NCI-H2227 (cell line): ENCODE measurements at regions not wholly inside any gene's neighbourhood (a gene's known extent, or its start where the extent isn't known, plus 50 kb on each side); places are given as distances from the start of the nearest gene placed in this dataset.
"Not testable (repeated sequence)": the region's sequence is repeated elsewhere in the genome, so short reads cannot be mapped to it uniquely, and the experiment has no call there.

ENCODE experiments used
- DNase-seq: peaks from one replicate; lab custom pipeline; 2025; ENCODE audit not compliant: unreplicated experiment; lab: John Stamatoyannopoulos, UW

DNA sequence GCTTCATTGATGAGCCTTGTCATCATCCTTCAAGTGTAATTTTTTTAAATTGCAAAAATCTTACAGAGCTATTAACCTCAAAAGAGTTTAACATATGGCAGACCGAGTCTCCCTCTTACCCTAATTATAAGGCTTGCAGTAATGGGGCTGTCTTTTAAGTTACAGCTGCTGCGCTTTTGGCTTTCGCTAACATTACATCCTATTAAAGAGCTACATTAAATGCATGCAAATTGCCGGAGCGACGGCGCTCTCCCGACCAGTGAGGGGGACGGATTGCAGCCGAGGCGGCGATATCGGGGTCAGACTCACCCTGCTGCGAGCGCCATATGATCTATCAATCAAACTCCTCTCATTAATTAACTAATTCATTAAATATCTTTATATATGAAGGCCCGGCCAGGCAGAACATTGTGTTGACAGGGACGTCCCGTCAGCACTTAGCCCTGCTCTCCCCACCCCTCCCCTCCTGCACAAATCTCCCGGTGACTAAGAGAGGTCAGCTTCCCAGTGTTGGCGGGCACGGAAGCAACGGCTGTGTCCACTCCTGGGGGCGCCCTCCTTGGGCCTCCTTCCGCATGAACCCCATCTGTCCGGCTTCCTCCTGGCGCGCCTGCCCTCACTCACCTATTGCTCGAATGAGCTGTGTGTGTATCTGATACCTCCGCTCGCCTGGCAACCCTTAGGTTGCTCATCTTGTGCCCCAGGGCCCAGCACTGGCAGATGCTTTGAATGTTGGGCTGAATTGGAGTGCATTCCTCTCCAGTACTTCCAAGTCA lies 156.0 kb upstream of the CADM1 start:
- peak; percentile 30 for DNase-seq

DNA sequence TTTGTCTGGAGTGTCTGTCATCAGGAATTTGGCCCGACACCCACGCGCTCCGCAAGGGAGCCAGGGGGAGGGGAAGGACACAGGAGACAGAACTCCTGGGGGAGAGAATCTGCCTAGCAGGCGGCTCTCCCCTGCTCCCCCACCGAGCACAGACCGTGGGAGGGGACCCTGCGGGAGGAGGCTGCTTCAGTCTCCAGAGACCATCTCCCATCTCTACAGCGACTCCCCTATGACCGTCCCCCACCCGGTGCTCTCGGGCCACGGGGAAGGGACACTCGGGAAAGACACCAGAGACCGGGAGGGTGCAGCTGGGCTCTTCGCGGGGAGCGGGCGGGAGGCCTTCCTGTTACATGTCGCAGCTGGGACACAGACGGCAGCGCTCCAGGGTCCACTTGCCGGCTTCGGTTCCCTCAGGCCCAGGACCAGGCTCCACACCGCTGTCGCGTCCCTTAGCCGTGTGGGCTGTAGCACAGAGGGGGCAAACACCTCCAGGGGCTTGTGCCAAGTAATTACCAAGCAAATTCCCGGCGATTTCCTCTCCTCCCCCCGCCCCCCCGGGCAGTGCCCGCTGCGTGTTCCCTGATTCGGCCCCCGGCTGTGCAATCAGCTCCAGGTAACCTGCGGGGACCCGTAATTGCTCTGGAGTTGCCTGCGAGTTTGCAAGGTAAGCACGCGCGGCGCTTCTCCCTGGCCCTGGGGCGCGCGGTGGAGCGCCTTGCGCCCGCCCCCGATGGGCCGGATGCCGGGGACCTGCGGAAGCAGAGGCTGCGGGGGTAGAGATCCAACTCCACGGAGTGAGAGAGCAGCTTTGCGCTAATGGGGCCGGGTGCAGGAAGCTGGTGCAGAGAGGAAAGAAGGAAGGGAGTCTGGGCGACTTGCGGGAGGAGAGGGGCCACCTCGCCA lies 155.1 kb upstream of the CADM1 start:
- peak; percentile 52 for DNase-seq

DNA sequence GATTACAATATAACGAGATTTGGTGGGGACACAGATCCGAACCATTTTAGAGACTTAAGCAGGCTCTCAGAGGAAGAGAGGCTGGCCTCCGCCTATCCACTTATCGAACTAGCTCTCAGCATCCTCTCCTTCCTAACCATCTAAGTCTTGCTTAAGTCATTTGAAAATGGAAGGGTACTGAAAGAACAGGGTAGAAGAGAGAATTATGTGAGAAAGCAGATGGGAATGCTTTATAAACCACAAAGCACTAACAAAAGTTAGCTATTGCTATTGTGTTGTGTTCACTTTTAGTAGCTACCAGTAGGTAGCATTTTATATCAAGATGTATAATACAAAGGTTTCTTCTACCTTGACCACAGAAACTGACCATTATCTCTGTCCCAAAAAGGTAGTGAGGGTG lies 153.4 kb upstream of the CADM1 start:
- no peak for DNase-seq

DNA sequence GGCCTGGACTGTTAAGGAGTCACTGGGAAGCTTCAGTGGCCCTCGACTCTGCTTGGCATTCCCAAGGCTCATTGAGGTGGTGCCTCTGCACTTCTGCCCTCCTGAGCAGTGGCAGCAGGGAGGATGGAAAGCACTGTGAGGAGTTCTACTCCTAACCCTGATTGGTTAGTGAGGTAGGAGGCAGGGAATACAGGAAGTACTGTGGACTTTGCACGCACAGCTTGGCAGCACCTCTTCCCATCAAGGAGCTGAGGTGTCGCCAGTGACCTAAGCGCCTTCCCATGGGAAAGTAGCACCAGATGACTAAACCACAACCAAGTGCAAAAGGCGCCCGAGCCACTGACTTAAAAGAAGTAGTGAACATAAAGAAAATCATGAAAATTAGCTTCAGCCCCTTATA lies 152.5 kb upstream of the CADM1 start:
- no peak for DNase-seq

DNA sequence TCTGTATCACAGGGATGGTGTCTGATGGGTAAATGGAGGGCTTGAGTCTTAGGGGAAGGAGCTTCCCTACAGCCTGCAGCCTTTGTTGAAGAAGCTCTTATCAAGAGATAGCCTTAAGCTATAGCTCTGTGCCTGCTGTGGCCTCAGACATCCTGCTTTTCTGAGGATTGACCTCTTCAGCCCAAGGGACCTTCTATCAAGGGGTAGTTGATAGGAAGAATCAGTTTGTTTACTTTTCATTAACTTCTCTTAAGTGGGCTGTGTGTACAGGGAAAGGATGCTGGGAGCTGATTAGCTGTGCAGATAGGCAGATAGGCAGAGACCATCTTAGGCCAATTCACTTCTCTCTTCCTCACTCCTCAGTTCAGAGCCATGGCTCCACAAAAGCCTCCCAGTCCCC lies 151.8 kb upstream of the CADM1 start:
- DNase-seq = no peak

DNA sequence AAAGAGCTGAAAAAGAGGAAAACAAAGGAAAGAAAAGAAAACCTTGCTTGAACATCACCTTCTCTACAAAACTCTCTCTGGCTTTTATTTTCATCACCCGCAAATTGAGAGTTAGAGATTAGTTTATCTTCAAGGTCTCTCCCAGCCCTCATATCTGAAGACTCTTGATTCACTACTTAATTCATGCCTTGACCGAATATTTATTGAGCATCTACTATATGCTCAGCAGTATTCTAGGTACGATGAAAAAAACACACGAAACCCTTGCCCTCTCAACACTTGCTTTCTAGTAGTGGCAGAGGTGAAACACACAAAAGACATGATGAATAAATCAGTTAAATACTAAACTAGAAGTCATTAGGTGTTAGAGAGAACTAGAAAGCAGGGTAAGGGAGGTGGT lies 150.6 kb upstream of the CADM1 start:
- no peak for DNase-seq

DNA sequence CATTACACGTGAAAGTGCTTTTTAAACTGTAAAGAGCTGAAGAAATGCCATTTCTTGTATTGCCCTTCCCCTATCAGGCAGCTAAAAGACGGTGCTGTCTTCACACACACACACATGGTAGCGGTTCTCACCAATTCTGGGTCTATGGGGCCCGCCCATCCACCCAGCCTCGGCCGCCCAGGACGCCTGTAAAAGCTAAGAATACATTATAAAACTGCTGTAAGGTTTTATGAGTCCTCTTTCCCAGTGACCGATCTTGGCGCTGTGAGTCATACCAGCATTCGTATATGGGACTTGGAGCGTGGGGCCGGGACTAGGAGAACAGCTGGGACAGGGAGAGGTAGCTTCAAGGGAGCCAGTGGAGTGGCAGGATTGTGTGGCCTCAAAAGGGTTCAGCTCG lies 149.7 kb upstream of the CADM1 start:
- DNase-seq = no peak

DNA sequence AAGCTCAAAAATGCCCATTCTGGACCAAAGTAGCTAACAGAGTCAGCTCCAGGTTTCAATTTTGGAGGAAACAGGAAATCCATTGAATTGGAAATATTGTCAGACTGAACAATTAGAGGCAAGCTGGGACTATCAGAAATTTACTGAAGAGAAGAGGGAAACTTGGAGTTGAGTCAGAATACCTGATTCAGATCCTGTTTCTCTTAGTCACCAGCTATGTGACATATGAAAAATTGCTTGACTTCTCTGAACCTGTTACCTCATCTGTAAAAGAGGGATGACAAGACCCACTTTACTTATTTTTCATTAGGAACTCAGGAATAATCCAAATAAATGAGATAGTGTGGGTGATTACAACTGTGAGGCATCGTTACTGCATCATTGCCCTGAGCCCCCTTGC lies 148.9 kb upstream of the CADM1 start:
- no peak for DNase-seq

DNA sequence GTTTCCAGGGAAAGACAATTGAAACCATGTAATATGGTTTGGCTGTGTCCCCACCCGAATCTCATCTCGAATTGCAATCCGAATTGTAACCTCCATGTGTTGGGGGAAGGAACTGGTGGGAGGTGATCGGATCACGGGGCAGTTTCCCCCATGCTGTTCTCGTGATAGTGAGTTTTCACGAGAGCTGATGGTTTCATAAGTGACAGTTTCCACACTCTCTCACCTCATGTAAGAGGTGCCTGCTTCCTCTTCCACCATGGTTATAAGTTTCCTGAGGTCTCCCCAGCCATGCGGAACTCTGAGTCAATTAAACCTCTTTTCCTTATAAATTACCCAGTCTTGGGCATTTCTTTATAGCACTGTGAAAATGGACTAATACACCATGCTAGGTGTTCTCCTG lies 148.3 kb upstream of the CADM1 start:
- no peak for DNase-seq

DNA sequence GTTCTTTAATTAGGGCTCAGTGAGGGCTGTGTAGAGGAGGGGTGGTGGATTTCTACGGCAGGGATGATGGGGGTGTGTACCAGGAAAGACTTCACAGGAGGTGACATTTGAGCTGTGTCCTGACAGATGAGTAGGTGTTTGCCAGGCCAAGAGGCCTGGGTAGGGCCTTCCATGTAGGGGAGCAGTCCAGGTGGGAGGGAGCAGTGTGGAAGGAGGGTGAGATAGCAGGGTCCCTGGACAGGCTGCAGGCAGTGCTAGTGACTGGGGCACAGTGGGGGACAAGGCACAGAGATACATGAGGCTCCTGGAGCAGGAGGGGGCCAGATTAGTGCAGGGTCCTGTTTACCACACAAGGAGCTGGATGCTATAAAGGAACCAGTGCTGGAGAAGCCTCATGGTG lies 147.9 kb upstream of the CADM1 start:
- DNase-seq = no peak

DNA sequence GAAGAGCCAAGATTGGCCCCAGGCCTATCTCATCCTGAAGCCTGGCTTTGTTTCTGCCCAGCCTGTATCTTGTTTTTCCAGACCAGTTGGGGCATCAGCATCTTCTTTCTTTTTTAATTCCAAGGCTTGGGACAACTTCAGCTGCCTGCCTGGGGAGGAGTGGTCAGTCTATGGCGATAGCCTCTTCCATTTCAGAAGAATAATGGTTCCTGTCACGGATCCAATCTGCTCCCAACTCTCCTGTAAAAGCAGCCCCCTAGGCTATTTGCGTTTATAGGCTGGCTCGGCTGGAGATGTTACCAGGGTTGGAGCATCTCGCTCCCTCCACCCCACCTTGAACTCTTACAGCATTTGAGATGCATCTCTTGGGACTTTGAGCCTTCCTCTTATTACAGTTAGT lies 145.2 kb upstream of the CADM1 start:
- no peak for DNase-seq

DNA sequence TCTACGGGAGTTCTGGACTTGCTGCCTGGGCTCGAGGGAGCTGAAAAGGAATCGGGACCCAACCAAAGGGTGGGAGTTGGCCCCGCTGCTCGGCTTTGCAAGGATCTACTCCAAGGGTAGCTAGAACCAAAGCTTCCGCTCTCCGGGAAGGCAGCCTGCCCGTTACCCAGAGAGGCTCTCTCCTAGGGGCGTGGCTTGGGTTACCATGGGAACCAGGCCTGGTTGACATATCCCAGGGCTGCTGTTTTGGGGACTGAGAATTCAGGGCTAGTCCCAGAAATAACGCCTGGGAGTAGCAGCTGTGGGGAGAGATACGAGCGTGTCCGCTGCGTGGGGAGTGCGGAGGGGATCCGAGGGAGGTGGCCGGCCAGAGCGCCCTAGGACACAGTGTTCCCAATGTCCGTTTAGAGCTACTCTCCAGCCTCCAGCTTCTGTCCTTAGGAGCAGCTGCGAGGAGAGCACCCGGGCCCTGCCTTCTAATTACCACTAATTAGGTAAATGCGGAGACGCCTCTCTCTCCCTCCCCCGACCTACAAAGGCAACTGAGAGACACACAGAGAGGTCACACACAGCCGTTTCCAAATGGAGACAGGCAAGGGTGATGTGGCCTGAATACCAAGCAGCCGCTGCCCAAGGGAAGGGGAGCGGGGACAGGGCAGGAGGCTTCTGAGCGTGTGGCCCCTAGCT lies 141.6 kb upstream of the CADM1 start:
- peak; percentile 1 for DNase-seq

DNA sequence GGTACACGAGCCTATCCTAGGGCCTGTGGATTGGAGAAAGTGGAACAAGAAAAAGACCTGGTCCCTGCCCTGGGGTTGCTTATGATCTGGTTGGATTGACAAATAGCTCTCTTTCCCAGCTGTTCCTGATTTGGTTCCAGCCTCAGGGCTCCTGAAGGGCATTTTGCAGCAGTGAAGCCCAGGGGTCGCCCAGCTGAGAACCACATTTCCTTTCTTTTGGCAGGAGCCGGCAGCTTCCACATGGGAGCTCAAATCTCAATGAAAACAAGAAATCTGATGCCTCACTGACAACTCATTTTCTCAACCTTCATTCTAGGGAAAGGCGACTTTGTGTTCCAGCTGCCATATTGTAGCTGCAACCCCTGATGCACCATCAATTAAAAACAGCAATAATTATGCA lies 140.6 kb upstream of the CADM1 start:
- DNase-seq = no peak

DNA sequence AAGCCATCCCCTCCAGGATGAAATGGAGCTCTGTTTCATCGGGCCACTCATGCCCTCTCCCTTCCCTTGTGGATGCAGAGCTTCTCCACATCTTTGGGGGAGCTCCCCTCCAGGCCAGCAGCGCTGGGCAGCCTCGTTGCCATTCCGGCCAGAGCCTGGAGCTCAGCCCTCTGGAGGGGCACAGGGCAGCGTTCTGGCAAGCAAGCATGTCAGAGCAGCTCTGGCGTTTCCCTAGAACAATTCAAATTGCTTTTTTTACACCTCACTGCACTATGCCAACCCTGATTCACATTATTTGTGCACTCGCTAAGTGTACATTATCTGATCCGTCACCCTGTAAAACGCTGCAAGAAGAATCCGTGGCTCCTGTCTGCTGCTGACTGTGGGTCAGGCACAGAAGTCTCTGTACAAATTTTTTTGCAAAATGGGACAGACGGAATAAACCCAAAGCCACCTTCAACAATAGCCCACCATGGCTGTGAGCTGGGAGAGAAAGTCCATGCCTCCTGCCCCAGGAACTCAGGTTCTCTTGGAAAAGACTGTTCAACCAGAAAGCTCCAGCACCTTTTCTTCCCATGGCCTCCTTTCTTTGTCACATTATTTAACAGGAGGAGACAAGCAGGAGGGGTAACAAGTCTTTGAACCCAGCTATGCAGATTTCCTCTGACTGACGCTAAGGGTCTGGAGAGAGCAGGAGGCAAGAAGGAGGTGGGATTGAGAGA lies 139.5 kb upstream of the CADM1 start:
- DNase-seq = no peak

DNA sequence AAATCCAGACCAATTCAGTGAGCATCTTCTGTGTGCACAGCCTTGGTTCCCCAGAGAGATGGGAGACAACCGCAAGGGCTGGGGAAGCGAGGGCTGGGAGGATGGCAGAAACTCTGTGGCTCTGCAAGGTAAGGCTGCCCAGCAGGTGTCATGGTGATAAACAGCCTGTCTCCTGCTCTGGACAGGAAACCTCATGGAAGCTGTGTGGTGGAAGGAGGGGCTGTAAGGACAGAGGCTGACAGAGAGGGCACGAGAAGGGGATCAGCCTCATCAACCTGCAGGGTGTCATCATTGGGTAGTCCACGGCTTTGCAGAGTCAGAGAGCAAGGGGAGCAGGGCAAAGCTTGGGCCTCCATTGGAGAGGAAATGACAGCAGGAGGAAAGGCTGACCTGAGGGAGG lies 138.4 kb upstream of the CADM1 start:
- DNase-seq = no peak

DNA sequence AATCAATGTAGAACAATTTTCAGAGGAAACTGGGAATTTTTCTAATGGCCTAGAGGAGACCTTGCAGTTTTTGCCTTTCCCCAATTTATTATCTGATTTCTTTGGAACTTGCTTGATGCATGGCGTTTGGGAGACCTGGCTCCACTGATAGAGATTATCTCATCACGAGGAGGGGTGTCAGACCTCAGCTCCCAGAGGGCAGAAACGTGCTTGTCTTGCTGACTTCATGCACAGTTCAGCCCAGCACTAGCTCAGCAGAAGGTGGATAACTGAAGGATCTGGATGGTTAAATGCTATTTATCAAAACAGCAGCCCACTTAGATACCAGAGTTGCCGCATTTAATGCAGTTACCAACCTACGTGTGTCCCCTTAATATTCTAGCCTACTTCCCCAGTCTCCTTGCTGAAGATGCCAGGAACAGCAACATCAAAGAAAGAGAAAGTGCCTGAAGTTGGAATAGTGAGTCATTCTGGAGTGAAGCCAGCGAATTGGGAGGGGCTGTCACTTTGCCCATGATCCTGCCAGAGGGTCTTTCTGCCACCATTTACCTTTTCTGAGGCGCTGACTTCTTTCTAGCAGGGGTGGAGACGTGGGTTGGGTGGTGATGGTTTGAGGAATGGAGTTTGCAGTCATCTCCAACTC lies 133.5 kb upstream of the CADM1 start:
- no peak for DNase-seq

DNA sequence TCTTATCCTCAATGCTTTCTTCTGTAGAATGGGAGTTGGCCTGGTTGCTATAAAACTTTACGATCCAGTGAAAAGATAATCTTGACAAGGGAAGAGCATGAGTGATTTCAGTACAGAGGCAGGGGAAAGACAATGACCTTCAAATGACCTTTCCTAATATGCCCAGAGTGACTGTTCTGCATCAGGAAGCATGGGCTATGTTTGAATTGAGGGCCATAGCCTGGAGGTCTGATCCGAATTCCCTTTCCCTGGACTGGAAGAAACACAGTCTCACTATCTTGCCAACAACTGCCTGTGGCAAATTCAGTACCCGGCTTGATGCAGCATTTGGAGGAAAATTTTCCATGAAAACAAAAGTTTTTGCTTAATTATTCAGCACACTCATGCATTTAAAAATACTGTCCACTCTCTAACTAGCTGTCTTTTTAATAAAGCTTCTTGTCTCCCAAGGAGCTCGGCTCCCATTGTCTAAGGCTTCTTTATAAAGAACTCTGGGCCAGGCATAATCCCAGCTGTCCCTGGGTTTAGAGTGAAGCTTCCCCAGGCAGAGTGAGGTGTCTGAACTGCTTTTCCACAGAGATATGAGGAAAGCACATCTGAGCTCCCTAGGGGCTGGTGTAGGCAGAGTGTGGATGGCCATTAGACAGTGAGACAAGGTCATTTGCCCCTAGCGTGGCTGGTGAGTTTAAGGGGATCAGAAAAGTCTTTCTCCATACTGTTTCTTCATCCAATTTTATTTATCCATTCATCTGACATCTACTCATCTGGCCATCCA lies 132.7 kb upstream of the CADM1 start:
- DNase-seq = no peak

DNA sequence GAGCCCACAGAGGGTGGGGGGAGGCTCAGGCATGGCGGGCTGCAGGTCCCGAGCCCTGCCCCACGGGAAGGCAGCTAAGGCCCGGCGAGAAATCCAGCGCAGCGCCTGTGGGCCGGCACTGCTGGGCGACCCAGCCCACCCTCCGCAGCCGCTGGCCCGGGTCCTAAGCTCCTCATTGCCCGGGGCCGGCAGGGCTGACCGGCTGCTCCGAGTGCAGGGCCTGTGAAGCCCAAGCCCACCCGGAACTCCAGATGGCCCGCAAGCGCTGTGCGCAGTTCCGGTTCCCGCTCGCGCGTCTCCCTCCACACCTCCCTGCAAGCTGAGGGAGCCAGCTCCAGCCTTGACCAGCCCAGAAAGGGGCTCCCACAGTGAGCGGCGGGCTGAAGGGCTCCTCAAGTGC lies 129.8 kb upstream of the CADM1 start:
- not testable (repeated sequence) for DNase-seq

DNA sequence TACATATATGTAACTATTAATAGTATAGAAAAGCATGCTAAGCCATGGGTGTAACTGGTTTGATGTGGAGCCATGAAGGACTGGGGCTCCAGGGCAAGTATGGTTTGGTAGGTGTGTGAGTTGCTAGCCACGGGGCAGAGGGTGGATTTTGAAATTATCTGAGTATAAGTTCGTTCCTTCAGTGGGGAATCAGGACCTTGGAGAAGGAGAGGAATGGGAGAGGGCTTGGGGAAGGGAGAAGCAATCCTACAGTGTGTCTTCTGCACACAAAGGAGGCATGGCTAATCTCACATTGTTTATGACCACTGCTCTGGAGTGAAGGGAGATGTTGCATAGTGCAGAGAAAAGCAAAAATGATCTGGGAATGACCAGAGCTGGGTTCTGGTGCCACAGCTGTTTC lies 127.8 kb upstream of the CADM1 start:
- no peak for DNase-seq

DNA sequence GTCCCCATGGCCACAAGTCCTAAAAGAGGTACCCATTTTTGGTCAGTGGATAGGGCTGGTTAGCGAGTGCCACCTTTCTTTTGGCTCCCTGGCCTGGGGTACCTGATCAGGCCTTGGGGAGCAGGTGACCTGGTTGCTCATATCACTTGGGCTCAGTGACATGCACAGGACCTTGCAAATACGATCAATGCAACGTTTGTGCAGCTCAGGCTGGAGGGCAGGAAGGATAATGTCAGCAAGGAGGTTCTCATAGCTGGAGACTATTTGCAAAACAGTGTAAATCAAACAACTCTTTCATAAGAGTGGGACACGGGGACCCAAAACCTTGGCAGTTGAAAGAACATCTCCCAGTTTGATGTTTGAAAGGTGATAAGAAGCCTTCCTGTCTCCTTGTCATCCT lies 127.4 kb upstream of the CADM1 start:
- DNase-seq = no peak
